MG63 (cell line): ENCODE measurements at regions not wholly inside any gene's neighbourhood (a gene's known extent, or its start where the extent isn't known, plus 50 kb on each side); places are given as distances from the start of the nearest gene placed in this dataset.

ENCODE experiments used
- DNase-seq: peaks from one replicate; pipeline ENCODE4 v3.0.0-alpha.2; 2020
- H3K27me3 ChIP-seq: fragments of 250-450 bp; sonication (Bioruptor Pico); 2 replicates; pipeline ENCODE4 v1.5.1; 2020; ENCODE audit warnings: mild to moderate bottlenecking, moderate library complexity
- H3K36me3 ChIP-seq: fragments of 250-450 bp; sonication (Bioruptor Pico); 2 replicates; pipeline ENCODE4 v1.5.1; 2020; ENCODE audit warnings: mild to moderate bottlenecking, moderate library complexity
- H3K4me3 ChIP-seq: fragments of 250-450 bp; sonication (Bioruptor Pico); 2 replicates; pipeline ENCODE4 v1.5.1; 2020; ENCODE audit warnings: mild to moderate bottlenecking, moderate library complexity
- H3K9me3 ChIP-seq: fragments of 250-450 bp; sonication (Bioruptor Pico); 2 replicates; pipeline ENCODE4 v1.5.1; 2020; ENCODE audit warnings: mild to moderate bottlenecking, moderate library complexity

- Histone ChIP-seq H3K27me3 (no peaks in the 10 kb centered on the region; the same call in 1 of the 2 replicates), H3K36me3 (no peaks in the 10 kb centered on the region), H3K9me3 (no peaks in the 10 kb centered on the region), H3K4me3 (no peak overlapping the region)
- no peak for DNase-seq
Observed at GRCh38 chr13:30053939-30054338, 203.5 kb upstream of the UBL3 start.

GRCh38 chr13:30052120-30052519 lies 201.7 kb upstream of the UBL3 start:
- H3K4me3 ChIP-seq = no peak overlapping the region
- no peaks in the 10 kb centered on the region for H3K36me3 ChIP-seq
- DNase-seq = no peak
- H3K9me3 ChIP-seq = no peaks in the 10 kb centered on the region
- H3K27me3 ChIP-seq = no peaks in the 10 kb centered on the region; the same call in 1 of the 2 replicates

- no peaks in the 10 kb centered on the region for H3K36me3 ChIP-seq
- H3K4me3 ChIP-seq = no peak overlapping the region
- no peaks in the 10 kb centered on the region for H3K9me3 ChIP-seq
- no peak for DNase-seq
- H3K27me3 ChIP-seq = no peaks in the 10 kb centered on the region
Observed at GRCh38 chr13:30051531-30052060, 201.2 kb upstream of the UBL3 start.

GRCh38 chr13:30049692-30050091 lies 199.3 kb upstream of the UBL3 start:
- no peaks in the 10 kb centered on the region for H3K27me3 ChIP-seq
- H3K4me3 ChIP-seq = no peak overlapping the region
- DNase-seq = no peak
- no peaks in the 10 kb centered on the region for H3K36me3 ChIP-seq
- no peaks in the 10 kb centered on the region for H3K9me3 ChIP-seq

- Histone ChIP-seq H3K4me3 (no peak overlapping the region), H3K9me3 (no peaks in the 10 kb centered on the region), H3K36me3 (no peaks in the 10 kb centered on the region), H3K27me3 (no peaks in the 10 kb centered on the region)
- DNase-seq = peak; percentile 45
Observed at GRCh38 chr13:30047154-30047874, 196.9 kb upstream of the UBL3 start.

GRCh38 chr13:30045916-30046704 lies 195.7 kb upstream of the UBL3 start:
- no peaks in the 10 kb centered on the region for H3K9me3 ChIP-seq
- no peaks in the 10 kb centered on the region for H3K27me3 ChIP-seq
- peak; percentile 83 for DNase-seq
- H3K4me3 ChIP-seq = no peak overlapping the region
- no peaks in the 10 kb centered on the region for H3K36me3 ChIP-seq

GRCh38 chr13:30044932-30045331 lies 194.5 kb upstream of the UBL3 start:
- H3K4me3 ChIP-seq = no peak overlapping the region
- H3K9me3 ChIP-seq = no peaks in the 10 kb centered on the region
- no peak for DNase-seq
- no peaks in the 10 kb centered on the region for H3K27me3 ChIP-seq
- H3K36me3 ChIP-seq = no peaks in the 10 kb centered on the region

DNA sequence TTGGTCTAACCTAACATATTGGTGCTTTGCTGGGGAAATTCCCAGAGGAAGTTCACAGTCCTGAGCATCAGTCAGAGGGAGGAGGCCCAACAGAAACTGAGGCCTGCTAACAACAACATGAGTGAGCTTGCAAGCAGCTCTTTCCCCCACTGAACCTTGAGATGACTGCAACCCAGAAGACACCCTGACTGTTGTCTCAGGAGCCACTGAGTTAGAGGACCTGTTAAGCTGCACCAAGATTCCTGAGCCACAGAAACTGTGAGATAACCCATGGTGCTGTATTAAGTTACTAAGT lies 193.2 kb upstream of the UBL3 start:
- Histone ChIP-seq H3K9me3 (no peaks in the 10 kb centered on the region), H3K36me3 (no peaks in the 10 kb centered on the region), H3K4me3 (no peak overlapping the region), H3K27me3 (no peaks in the 10 kb centered on the region)
- DNase-seq = no peak

DNA sequence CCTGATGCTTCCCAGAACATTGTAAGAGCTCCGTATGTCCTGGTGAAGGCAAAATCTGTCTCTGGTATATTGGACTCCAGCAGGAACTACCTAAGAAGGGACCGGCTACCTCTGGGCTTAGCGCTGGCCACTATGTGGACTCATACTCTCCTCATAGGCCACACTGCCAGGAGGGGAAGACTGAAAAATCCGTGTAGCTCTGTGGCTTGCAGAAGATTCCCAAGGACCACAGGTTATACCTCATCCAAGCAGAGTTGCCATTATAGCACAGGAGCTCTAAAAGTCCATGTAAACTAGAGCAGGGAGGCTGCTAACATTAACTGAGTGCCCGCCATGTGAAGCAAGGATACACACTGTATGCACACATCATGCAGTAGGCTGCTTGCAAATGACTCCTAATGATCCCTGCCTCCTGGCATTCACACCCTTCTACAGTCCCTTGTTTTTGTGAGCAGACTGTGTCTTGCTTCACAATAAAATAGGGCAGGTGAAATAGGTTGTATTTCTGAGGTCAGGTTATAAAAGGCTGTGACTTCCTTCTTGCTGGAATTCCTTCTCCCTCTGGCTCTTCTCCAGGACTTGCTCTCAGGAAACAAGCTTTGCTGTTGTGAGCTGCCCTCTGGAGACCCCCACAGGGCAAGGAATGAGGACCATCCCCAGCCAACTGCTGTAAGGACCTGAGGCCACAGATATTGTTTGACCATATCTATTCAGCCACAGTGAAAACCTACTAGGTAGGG lies 192.6 kb upstream of the UBL3 start:
- H3K4me3 ChIP-seq = no peak overlapping the region
- no peaks in the 10 kb centered on the region for H3K36me3 ChIP-seq
- DNase-seq = no peak
- H3K27me3 ChIP-seq = no peaks in the 10 kb centered on the region
- no peaks in the 10 kb centered on the region for H3K9me3 ChIP-seq

DNA sequence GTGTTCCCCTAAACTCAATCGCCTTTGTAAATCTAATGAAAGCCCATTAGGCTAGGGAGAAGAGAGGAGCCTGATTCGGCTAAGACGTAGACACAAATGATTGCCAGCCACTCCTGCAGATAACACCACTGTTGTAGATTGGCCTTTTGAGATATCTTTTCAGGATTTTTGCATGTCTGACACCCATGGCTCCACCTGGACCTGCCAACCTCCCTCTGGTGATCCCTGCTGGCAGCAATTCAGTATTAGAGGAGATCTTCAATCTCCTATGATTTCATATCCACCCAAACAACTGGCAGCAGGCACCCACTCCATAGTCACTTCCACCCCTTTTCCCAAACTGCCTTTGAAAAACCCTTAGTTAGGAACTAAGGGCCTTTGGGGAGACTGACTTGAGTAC lies 191.9 kb upstream of the UBL3 start:
- DNase-seq = no peak
- Histone ChIP-seq H3K27me3 (no peaks in the 10 kb centered on the region), H3K9me3 (no peaks in the 10 kb centered on the region), H3K4me3 (no peak overlapping the region), H3K36me3 (no peaks in the 10 kb centered on the region)

- Histone ChIP-seq H3K36me3 (no peaks in the 10 kb centered on the region), H3K27me3 (no peaks in the 10 kb centered on the region), H3K4me3 (no peak overlapping the region), H3K9me3 (no peaks in the 10 kb centered on the region)
- no peak for DNase-seq
Observed at GRCh38 chr13:30039511-30039911, 189.1 kb upstream of the UBL3 start.

GRCh38 chr13:30038884-30039283 lies 188.5 kb upstream of the UBL3 start:
- Histone ChIP-seq H3K27me3 (no peaks in the 10 kb centered on the region), H3K36me3 (no peaks in the 10 kb centered on the region), H3K9me3 (no peaks in the 10 kb centered on the region), H3K4me3 (no peak overlapping the region)
- DNase-seq = peak; percentile 76

GRCh38 chr13:30037766-30038165 lies 187.3 kb upstream of the UBL3 start:
- Histone ChIP-seq H3K9me3 (no peaks in the 10 kb centered on the region), H3K4me3 (no peak overlapping the region), H3K36me3 (no peaks in the 10 kb centered on the region), H3K27me3 (no peaks in the 10 kb centered on the region)
- DNase-seq = no peak

DNA sequence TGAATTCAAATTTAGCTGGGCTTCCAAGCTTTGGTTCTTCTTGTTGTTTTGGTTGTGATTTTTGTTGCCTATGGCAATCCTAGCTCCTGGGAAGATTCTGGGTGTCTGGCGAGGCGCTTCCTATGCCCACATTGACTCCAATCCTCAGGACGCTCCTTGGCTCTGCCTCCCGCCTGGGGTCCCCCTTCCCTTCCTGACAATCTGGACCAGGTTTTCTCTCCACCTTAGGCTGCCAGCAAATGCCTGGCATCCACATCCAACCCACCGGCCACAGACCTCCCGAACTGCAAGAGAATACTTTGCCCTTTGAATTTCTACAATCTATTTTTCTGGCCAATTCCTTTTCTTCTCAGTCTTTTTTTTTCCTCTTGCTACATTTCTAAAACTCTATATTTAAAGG lies 186.9 kb upstream of the UBL3 start:
- H3K4me3 ChIP-seq = no peak overlapping the region
- no peaks in the 10 kb centered on the region for H3K9me3 ChIP-seq
- no peaks in the 10 kb centered on the region for H3K27me3 ChIP-seq
- no peak for DNase-seq
- no peaks in the 10 kb centered on the region for H3K36me3 ChIP-seq

DNA sequence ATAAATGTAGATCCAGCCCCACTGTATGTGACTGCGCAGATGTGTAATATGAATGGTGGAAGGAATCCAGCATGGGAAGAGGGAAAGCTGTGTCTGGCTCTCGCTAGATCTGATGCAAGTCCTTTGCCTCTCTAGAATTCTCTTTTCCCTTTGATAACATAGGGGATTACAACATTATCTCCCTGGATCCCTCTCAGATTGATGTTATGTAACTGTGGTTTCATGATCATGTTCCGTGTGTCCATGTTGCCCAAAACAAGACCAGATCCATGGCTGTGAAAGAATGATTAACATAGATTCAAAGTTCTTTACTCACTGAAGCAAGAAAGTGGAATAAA lies 184.0 kb upstream of the UBL3 start:
- H3K4me3 ChIP-seq = no peak overlapping the region
- DNase-seq = no peak
- no peaks in the 10 kb centered on the region for H3K36me3 ChIP-seq
- H3K27me3 ChIP-seq = no peaks in the 10 kb centered on the region
- no peaks in the 10 kb centered on the region for H3K9me3 ChIP-seq

DNA sequence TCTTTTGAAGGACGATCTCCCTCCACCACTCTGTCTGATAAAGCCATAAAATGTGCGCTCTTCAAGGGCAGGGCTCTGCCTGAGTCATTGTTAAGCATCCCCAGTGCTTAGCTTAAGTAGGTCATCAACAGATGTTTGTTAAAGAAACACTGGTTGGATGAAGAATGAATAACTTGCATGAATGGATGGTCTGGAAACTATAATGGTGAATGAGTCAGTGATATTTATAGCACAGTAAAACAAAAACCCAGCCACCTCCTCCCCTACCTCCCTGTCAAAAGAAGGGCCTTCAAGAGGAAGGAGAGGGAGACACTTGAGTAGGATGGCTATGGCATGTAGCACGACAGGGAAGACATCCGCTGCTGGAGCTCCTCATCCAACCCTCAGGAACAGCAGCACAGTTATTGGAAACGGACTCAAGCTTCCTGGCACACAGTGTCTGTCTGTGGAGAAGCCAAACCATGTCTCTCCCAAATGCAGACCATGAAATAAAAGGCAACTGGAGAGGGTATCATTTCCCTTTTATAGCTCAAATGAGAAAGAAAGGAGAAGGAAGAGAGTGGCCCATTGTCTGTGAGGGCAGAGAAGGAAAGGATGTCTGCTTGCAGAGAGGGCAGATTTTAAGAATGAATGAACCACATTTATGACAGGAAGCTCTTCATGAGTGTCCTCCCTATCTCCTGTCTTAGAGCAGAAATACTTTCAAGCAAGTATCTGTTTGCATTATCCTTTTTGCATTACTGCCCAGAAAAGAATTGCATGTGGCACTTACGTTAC lies 183.5 kb upstream of the UBL3 start:
- no peaks in the 10 kb centered on the region for H3K27me3 ChIP-seq
- no peaks in the 10 kb centered on the region for H3K9me3 ChIP-seq
- no peaks in the 10 kb centered on the region for H3K36me3 ChIP-seq
- no peak overlapping the region for H3K4me3 ChIP-seq
- peak; percentile 63 for DNase-seq

DNA sequence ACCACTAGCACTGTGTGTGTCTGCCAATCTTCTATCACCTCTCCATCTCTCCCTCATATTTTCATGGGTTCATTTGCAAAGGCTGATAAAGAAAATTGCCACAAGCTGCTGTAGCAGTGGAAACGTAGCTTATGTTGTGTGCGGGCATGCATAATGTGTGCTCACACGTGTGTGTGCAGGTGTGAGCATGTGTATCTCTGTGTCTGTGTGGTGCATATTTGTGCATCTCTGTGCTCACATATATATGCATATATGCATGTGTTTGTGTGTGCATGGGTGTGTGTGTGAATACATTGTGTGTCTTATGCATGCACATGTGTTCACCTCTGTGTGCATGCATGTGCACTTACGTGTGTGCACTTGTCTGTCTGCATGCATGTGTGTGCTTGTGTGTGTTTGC lies 181.8 kb upstream of the UBL3 start:
- Histone ChIP-seq H3K36me3 (no peaks in the 10 kb centered on the region), H3K4me3 (no peak overlapping the region), H3K27me3 (no peaks in the 10 kb centered on the region), H3K9me3 (no peaks in the 10 kb centered on the region)
- DNase-seq = no peak
